ENCODE measurements at regions not wholly inside any gene's neighbourhood (a gene's known extent, or its start where the extent isn't known, plus 50 kb on each side); places are given as distances from the start of the nearest gene placed in this dataset.
"Not testable (repeated sequence)": the region's sequence is repeated elsewhere in the genome, so short reads cannot be mapped to it uniquely, and the experiment has no call there.

DNA sequence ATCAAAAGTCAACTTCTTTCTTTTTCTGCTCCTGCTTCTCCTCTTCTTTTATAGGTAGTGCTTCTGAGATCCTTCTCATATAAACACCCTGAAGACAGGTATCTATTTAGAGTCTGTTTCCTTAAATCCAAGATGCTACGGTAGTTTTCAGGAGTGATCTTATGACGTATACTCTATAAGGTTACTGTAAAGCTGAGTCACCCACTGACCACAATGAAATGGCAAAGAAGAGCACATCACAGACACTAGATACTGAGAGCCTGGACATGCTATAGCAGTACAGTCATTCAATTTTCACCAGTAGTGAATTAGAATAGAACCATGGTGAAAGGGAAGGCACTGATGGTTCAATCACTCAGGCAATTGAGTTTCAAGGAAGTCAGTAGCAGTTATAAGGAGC lies 412.5 kb downstream of the ADAM29 start:
- CTCF ChIA-PET, result no interaction called here
- ATAC-seq (no peak), DNase-seq (no peak)
- H3K36me3 Mint-ChIP-seq, result no peaks in the 10 kb centered on the region
- H3K27ac Mint-ChIP-seq, result no peak overlapping the region
- H3K4me1 Mint-ChIP-seq, result no peaks in the 10 kb centered on the region
- peaks cover 4% of the 10 kb centered on the region for H3K9me3 Mint-ChIP-seq (ENCODE audit: low read depth)
- H3K4me3 Mint-ChIP-seq, result no peak overlapping the region
- H3K27me3 Mint-ChIP-seq, result no peaks in the 10 kb centered on the region

- Mint-ChIP-seq H3K27me3 (no peaks in the 10 kb centered on the region), H3K9me3 (ENCODE audit: low read depth) (peaks cover 4% of the 10 kb centered on the region), H3K4me3 (no peak overlapping the region), H3K27ac (no peak overlapping the region), H3K4me1 (no peaks in the 10 kb centered on the region), H3K36me3 (no peaks in the 10 kb centered on the region)
- ATAC-seq (no peak), DNase-seq (no peak)
- CTCF ChIA-PET, result no interaction called here
These were observed 417.2 kb downstream of the ADAM29 start for GRCh38 chr4:175335331-175335730.

DNA sequence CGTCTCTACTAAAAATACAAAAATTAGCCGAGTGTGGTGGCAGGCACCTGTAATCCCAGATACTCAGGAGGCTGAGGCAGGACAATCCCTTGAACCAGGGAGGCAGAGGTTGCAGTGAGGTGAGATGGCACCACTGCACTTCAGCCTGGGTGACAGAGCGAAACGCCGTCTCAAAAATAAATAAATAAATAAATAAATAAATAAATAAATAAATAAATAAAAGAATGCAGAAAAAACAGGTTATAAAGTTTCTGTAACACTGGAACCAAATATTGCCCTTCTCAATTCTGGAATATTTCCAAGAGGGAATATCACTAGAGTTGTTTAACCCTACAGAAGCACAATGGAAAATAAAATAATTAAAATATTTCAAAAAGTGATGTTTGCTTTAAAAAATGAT lies 418.4 kb downstream of the ADAM29 start:
- H3K27me3 Mint-ChIP-seq; ATAC-seq; H3K27ac Mint-ChIP-seq; H3K36me3 Mint-ChIP-seq; CTCF ChIA-PET; H3K4me3 Mint-ChIP-seq; H3K9me3 Mint-ChIP-seq (ENCODE audit: low read depth); DNase-seq; H3K4me1 Mint-ChIP-seq: not testable (repeated sequence)

- Mint-ChIP-seq H3K4me3 (no peak overlapping the region), H3K27me3 (no peaks in the 10 kb centered on the region), H3K36me3 (no peaks in the 10 kb centered on the region), H3K4me1 (no peaks in the 10 kb centered on the region), H3K9me3 (ENCODE audit: low read depth) (peaks cover 5% of the 10 kb centered on the region), H3K27ac (no peak overlapping the region)
- CTCF ChIA-PET, result no interaction called here
- ATAC-seq (no peak), DNase-seq (no peak)
These were observed 421.0 kb downstream of the ADAM29 start for GRCh38 chr4:175339100-175339707.

- CTCF ChIA-PET, result no interaction called here
- no peak overlapping the region for H3K4me3 Mint-ChIP-seq
- no peak overlapping the region for H3K27ac Mint-ChIP-seq
- no peaks in the 10 kb centered on the region for H3K27me3 Mint-ChIP-seq
- H3K4me1 Mint-ChIP-seq, result no peaks in the 10 kb centered on the region
- no peak for DNase-seq
- no peak for ATAC-seq
- H3K9me3 Mint-ChIP-seq (ENCODE audit: low read depth), result peaks cover 6% of the 10 kb centered on the region
- H3K36me3 Mint-ChIP-seq, result no peaks in the 10 kb centered on the region
These were observed 423.1 kb downstream of the ADAM29 start for GRCh38 chr4:175341203-175341755.

DNA sequence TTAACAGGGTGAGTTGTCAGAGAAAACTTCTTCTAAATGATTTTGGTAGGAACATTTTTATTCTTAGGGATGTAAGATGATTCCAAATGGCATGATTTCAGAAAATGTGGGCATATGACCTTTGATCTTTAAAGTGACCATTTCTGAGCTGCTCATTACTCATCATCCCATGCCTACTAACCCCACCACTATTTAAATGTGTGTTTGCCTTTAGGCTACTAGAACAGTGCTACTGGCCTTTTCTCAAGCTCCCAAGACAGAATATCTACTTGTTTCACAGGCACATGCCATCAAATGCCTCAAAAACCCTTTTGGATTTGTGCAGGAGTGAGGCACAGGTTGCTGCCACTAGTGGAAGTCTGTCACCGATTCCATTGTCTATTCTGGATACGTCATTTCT lies 428.2 kb downstream of the ADAM29 start:
- Mint-ChIP-seq H3K4me1 (no peaks in the 10 kb centered on the region), H3K36me3 (no peaks in the 10 kb centered on the region)
- CTCF ChIA-PET, result no interaction called here

GRCh38 chr4:175350246-175350645 lies 432.1 kb downstream of the ADAM29 start:
- no peaks in the 10 kb centered on the region for H3K4me1 Mint-ChIP-seq
- H3K27me3 Mint-ChIP-seq, result no peaks in the 10 kb centered on the region
- H3K27ac Mint-ChIP-seq, result no peak overlapping the region
- H3K4me3 Mint-ChIP-seq, result no peak overlapping the region
- no peak for ATAC-seq
- no peaks in the 10 kb centered on the region for H3K36me3 Mint-ChIP-seq
- CTCF ChIA-PET, result no interaction called here
- peaks cover 14% of the 10 kb centered on the region for H3K9me3 Mint-ChIP-seq (ENCODE audit: low read depth)
- no peak for DNase-seq

More for the DNA sequence above, 428.2 kb downstream of the ADAM29 start:
- DNase-seq (no peak), ATAC-seq (no peak)
- H3K27ac Mint-ChIP-seq, result no peak overlapping the region
- no peaks in the 10 kb centered on the region for H3K27me3 Mint-ChIP-seq
- no peak overlapping the region for H3K4me3 Mint-ChIP-seq
- peaks cover 11% of the 10 kb centered on the region for H3K9me3 Mint-ChIP-seq (ENCODE audit: low read depth)

DNA sequence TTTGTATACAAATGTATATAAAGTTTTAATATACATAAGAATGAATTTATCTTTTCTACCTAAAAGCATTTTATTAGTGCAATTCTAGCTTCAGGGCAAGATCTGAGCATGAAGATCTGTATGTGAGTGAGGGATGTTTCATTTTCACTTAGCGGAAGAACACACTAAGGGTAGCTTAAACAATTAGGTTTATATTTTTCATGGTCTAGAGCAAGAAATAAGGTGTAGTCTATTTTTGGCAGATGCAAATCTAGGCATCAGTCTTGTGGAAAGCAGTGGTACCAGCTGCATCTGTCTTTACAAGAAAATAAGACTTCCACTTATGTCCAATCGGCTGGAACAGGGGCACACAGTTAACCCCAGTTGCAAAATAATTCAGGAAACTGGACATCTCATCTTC lies 433.3 kb downstream of the ADAM29 start:
- Mint-ChIP-seq H3K36me3 (no peaks in the 10 kb centered on the region), H3K27ac (no peak overlapping the region), H3K4me3 (no peak overlapping the region), H3K4me1 (no peaks in the 10 kb centered on the region), H3K27me3 (no peaks in the 10 kb centered on the region), H3K9me3 (ENCODE audit: low read depth) (peaks cover 12% of the 10 kb centered on the region)
- DNase-seq (no peak), ATAC-seq (no peak)
- CTCF ChIA-PET, result no interaction called here

GRCh38 chr4:175369087-175369486 lies 443.0 kb downstream of the GPM6A start:
- H3K27me3 Mint-ChIP-seq, result no peaks in the 10 kb centered on the region
- H3K9me3 Mint-ChIP-seq (ENCODE audit: low read depth), result no peaks in the 10 kb centered on the region
- no peaks in the 10 kb centered on the region for H3K4me1 Mint-ChIP-seq
- CTCF ChIA-PET, result no interaction called here
- H3K4me3 Mint-ChIP-seq, result no peak overlapping the region
- ATAC-seq (no peak), DNase-seq (no peak)
- no peaks in the 10 kb centered on the region for H3K36me3 Mint-ChIP-seq
- no peak overlapping the region for H3K27ac Mint-ChIP-seq

GRCh38 chr4:175371091-175371490 lies 441.0 kb downstream of the GPM6A start:
- H3K4me3 Mint-ChIP-seq, result no peak overlapping the region
- no peaks in the 10 kb centered on the region for H3K27me3 Mint-ChIP-seq
- no peak for ATAC-seq
- DNase-seq, result no peak
- H3K27ac Mint-ChIP-seq, result no peak overlapping the region
- no peaks in the 10 kb centered on the region for H3K36me3 Mint-ChIP-seq
- no peaks in the 10 kb centered on the region for H3K4me1 Mint-ChIP-seq
- no peaks in the 10 kb centered on the region for H3K9me3 Mint-ChIP-seq (ENCODE audit: low read depth)
- CTCF ChIA-PET, result no interaction called here

DNA sequence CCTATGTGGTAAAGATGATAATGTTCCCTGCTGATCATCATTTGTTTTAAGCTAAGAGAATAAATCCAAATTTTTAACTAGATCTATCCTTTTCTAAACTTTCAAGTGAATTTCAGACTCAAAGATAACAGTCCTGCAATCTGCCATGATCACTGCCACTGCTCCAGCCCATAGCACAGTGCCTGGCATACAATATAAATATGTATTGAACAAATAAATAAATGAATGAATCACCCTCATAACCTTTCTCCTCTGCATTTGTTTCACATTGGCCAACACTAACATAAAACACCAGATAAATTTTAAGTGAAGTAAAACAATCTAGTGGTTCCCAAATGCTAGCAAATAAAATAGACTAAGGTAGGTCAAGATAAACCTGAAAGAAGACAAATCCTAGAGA lies 439.0 kb downstream of the GPM6A start:
- Mint-ChIP-seq H3K4me1 (no peaks in the 10 kb centered on the region), H3K27me3 (no peaks in the 10 kb centered on the region), H3K4me3 (no peak overlapping the region), H3K9me3 (ENCODE audit: low read depth) (no peaks in the 10 kb centered on the region), H3K27ac (no peak overlapping the region), H3K36me3 (no peaks in the 10 kb centered on the region)
- DNase-seq (no peak), ATAC-seq (no peak)
- CTCF ChIA-PET, result no interaction called here

DNA sequence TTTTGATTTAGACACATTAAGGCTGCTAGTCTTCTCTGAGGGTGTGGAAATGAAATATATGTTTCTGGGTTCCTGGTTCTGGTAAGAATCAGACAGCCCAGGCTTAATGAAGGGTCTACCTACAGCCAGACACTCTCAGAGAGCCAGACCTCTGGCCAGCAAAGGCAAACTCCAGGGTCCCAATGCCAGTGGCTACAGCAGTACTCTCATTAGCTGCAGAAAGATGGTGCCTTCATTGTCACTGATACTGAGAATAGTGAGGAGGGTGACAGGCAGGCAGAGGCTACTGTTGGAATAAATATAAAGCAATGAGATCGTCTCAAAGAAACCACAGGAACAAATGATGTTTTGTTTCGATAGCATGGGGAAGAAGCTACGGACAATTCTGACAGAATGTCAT lies 437.6 kb downstream of the GPM6A start:
- Mint-ChIP-seq H3K9me3 (ENCODE audit: low read depth) (no peaks in the 10 kb centered on the region), H3K27ac (no peak overlapping the region), H3K36me3 (no peaks in the 10 kb centered on the region), H3K4me1 (no peaks in the 10 kb centered on the region), H3K4me3 (no peak overlapping the region), H3K27me3 (no peaks in the 10 kb centered on the region)
- CTCF ChIA-PET, result no interaction called here
- ATAC-seq (no peak), DNase-seq (no peak)

GRCh38 chr4:175376287-175376977 lies 435.6 kb downstream of the GPM6A start:
- no peak overlapping the region for H3K4me3 Mint-ChIP-seq
- CTCF ChIA-PET, result no interaction called here
- H3K27me3 Mint-ChIP-seq, result no peaks in the 10 kb centered on the region
- H3K36me3 Mint-ChIP-seq, result no peaks in the 10 kb centered on the region
- H3K27ac Mint-ChIP-seq, result no peak overlapping the region
- ATAC-seq, result no peak
- H3K4me1 Mint-ChIP-seq, result no peaks in the 10 kb centered on the region
- DNase-seq, result no peak
- H3K9me3 Mint-ChIP-seq (ENCODE audit: low read depth), result peaks cover 2% of the 10 kb centered on the region

DNA sequence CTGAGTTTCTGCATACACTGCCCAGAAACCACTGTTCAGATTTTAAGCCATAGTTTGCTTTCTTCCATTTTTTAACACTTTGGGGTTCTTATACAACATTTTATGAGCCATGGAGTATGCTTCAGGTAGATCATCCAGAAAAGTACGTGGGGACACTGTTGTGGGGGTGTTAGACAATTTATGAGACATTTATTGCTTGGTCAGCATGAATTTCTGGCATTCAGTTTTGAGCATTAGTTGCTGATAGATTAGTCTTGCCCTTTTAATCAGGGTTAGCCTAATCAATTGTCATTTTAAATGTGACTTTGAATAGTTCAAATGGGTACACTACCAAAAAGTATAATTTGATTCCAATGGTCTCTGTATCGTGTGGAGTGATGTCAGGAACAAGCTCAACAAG lies 434.9 kb downstream of the GPM6A start:
- no peaks in the 10 kb centered on the region for H3K4me1 Mint-ChIP-seq
- no peaks in the 10 kb centered on the region for H3K27me3 Mint-ChIP-seq
- no peak overlapping the region for H3K4me3 Mint-ChIP-seq
- DNase-seq (no peak), ATAC-seq (no peak)
- H3K27ac Mint-ChIP-seq, result no peak overlapping the region
- no peaks in the 10 kb centered on the region for H3K36me3 Mint-ChIP-seq
- H3K9me3 Mint-ChIP-seq (ENCODE audit: low read depth), result peaks cover 2% of the 10 kb centered on the region
- CTCF ChIA-PET, result no interaction called here

Data from activated CD8-positive, alpha-beta memory T cell treated with anti-CD3 and anti-CD28 coated beads, Interleukin-2, amount 10 ng/mL, durations not matched to agents 7 days and 5 days (primary cell).